ENCODE measurements at regions not wholly inside any gene's neighbourhood (a gene's known extent, or its start where the extent isn't known, plus 50 kb on each side); places are given as distances from the start of the nearest gene placed in this dataset.

DNA sequence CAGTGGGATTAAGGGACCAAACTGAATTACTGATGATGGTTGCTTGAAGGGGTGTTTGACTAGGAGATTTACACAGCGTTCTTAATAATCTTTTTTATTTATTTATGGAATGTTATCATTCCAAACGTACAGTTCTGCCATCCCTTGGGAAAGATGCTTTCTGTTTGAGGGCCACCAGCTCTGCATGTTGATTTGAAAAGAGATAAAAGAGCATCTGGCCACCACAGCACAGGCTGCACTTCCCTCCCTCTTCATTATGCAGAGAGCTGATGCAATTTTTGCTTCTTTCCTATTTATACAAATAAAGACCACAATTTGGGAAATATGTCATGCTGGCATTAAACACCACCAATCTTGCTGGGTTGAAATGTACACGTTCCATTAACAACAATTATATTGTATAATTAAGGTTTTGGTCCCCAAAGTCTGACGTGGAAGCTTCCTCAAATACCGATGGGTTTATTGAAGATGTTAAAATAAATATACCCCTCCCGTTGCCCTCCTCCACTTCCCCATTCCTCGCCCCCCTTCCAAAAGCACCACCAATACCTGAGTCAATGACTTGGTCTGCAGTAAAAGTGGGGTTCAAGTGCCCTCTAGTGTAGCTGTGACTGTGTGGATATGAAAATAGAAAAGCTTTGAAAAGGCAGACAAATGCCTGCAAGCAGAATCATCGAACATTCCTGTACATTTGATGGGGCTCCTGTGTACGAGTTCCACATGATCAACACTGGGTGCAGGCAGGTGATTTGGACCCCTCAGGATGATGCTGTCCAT is 211.9 kb downstream of the HRH4 start:
- no peaks in the 10 kb centered on the region for H3K9me3 ChIP-seq (ENCODE audit: insufficient read depth in 2 of 2, low read depth in 1 of 2, low read length in 1 of 2)
- no peaks in the 10 kb centered on the region for H4K20me1 ChIP-seq (replicated peaks in 1 of 2; ENCODE audit: control insufficient read depth in 1 of 2, insufficient read depth in 2 of 2, low read length in 2 of 2)
- H4K8ac ChIP-seq (ENCODE audit: extremely low read depth, insufficient read depth, low read length) = no peak overlapping the region
- no peak for TF ChIP-seq EGR1 (IDR thresholded peaks at IDR 0.05; ENCODE audit: borderline replicate concordance, low read depth, low read length)
- TF ChIP-seq RBBP5 (IDR thresholded peaks at IDR 0.05; ENCODE audit: borderline replicate concordance, low read depth, low read length) = no peak
- TF ChIP-seq RAD21 (IDR thresholded peaks at IDR 0.05 in 1 of 2, conservative IDR thresholded peaks at IDR 0.05 in 1 of 2; ENCODE audit: low read depth in 2 of 2, low read length in 2 of 2) = peak; percentile 68 to 75
- TF ChIP-seq KDM1A (IDR thresholded peaks at IDR 0.05; ENCODE audit: borderline replicate concordance, low read length) = no peak
- no peak for TF ChIP-seq HDAC6 (IDR thresholded peaks at IDR 0.05; ENCODE audit: low read depth, low read length)
- TF ChIP-seq, protein P1, sequence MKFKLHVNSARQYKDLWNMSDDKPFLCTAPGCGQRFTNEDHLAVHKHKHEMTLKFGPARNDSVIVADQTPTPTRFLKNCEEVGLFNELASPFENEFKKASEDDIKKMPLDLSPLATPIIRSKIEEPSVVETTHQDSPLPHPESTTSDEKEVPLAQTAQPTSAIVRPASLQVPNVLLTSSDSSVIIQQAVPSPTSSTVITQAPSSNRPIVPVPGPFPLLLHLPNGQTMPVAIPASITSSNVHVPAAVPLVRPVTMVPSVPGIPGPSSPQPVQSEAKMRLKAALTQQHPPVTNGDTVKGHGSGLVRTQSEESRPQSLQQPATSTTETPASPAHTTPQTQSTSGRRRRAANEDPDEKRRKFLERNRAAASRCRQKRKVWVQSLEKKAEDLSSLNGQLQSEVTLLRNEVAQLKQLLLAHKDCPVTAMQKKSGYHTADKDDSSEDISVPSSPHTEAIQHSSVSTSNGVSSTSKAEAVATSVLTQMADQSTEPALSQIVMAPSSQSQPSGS (IDR thresholded peaks at IDR 0.05; ENCODE audit: low read length) = no peak
- TF ChIP-seq, protein P2, sequence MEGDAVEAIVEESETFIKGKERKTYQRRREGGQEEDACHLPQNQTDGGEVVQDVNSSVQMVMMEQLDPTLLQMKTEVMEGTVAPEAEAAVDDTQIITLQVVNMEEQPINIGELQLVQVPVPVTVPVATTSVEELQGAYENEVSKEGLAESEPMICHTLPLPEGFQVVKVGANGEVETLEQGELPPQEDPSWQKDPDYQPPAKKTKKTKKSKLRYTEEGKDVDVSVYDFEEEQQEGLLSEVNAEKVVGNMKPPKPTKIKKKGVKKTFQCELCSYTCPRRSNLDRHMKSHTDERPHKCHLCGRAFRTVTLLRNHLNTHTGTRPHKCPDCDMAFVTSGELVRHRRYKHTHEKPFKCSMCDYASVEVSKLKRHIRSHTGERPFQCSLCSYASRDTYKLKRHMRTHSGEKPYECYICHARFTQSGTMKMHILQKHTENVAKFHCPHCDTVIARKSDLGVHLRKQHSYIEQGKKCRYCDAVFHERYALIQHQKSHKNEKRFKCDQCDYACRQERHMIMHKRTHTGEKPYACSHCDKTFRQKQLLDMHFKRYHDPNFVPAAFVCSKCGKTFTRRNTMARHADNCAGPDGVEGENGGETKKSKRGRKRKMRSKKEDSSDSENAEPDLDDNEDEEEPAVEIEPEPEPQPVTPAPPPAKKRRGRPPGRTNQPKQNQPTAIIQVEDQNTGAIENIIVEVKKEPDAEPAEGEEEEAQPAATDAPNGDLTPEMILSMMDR (IDR thresholded peaks at IDR 0.05; ENCODE audit: control extremely low read depth in 1 of 3, insufficient read depth in 1 of 3, low read depth in 1 of 3, low read length in 3 of 3) = peak in 2 of 3 experiments; percentile 27 to 50; a peak in 2 of 4 replicates
- no peak overlapping the region for H3K4me3 ChIP-seq (ENCODE audit: extremely low read depth in 1 of 4, insufficient read depth in 2 of 4, low read depth in 3 of 4, low read length in 4 of 4)
- no peak for DNase-seq (ENCODE audit: low read depth in 1 of 2, low spot score in 2 of 2)
- H3K56ac ChIP-seq (replicated peaks; ENCODE audit: insufficient read length, low read depth, low read length) = no peak overlapping the region
- H3K4ac ChIP-seq (replicated peaks; ENCODE audit: insufficient read length, low read depth, low read length) = no peak overlapping the region
- POLR2A ChIA-PET (ENCODE audit: partially characterized antibody) = interaction anchor here (1.0 kb wide), 1 partner anchor 45 kb away, joined by 3 read pairs; no protein-coding TSS in a partner anchor
- WGBS, 2 experiments (ENCODE audit: extremely low coverage in 1 of 2, insufficient coverage in 1 of 2, insufficient read length in 1 of 2, insufficient replicate concordance in 2 of 2, low coverage in 1 of 2, low lambda C conversion rate in 2 of 2, missing lambda C conversion rate in 1 of 2) = 85% methylated on average over 9 of the region's 9 CpGs; no CpG with 5 or more reads in 1 of the 2 experiments
- no peaks in the 10 kb centered on the region for H3K79me1 ChIP-seq (ENCODE audit: low read depth, low read length)
- no peak overlapping the region for H3K23ac ChIP-seq (ENCODE audit: insufficient read length)
- no peak for FAIRE-seq
- H3K27ac ChIP-seq (ENCODE audit: low read depth, low read length) = no peak overlapping the region
- no peak overlapping the region for H2BK20ac ChIP-seq (ENCODE audit: low read length)
- H2BK15ac ChIP-seq (ENCODE audit: low read length) = no peak overlapping the region
- H4K5ac ChIP-seq (ENCODE audit: insufficient read length, low read depth, low read length) = no peak overlapping the region
- H3K36me3 ChIP-seq (ENCODE audit: control insufficient read depth in 2 of 4, insufficient read depth in 4 of 4, low read length in 3 of 4) = no peaks in the 10 kb centered on the region
- no peak overlapping the region for H4K91ac ChIP-seq (replicated peaks; ENCODE audit: insufficient read length, low read length)
- H2BK12ac ChIP-seq (ENCODE audit: low read depth, low read length) = no peak overlapping the region
- no peak overlapping the region for H3K4me2 ChIP-seq (ENCODE audit: insufficient read depth in 1 of 2, low read depth in 2 of 2, low read length in 2 of 2)
- CTCF ChIA-PET (ENCODE audit: partially characterized antibody) = interaction anchor here (0.8 to 2.3 kb wide), 11 partner anchors 11 to 183 kb away, joined by 3 to 15 read pairs (median 3); no protein-coding TSS in a partner anchor
- H3K27me3 ChIP-seq (replicated peaks in 1 of 4; ENCODE audit: control insufficient read depth in 3 of 4, extremely low read depth in 1 of 4, insufficient read depth in 3 of 4, low read length in 3 of 4) = no peaks in the 10 kb centered on the region; a peak in 1 of 7 replicates
- no peak overlapping the region for H3K18ac ChIP-seq (ENCODE audit: extremely low read depth, low read length)
- H3K9ac ChIP-seq (replicated peaks in 1 of 4; ENCODE audit: extremely low read depth in 1 of 4, low read depth in 3 of 4, low read length in 3 of 4) = no peak overlapping the region
- no peak overlapping the region for H2BK5ac ChIP-seq (ENCODE audit: low read depth, low read length)
- H3K14ac ChIP-seq (ENCODE audit: insufficient read length) = no peak overlapping the region
- no peaks in the 10 kb centered on the region for H3K23me2 ChIP-seq (ENCODE audit: low read depth, low read length)
- no peaks in the 10 kb centered on the region for H3K79me2 ChIP-seq (ENCODE audit: control insufficient read depth in 1 of 2, insufficient read depth in 2 of 2, low read length in 2 of 2)
- no peak overlapping the region for H2AK5ac ChIP-seq (ENCODE audit: low read depth, low read length)
- H2AFZ ChIP-seq (ENCODE audit: low read length) = no peak overlapping the region
- H2BK120ac ChIP-seq (replicated peaks; ENCODE audit: low read depth, low read length) = no peak overlapping the region
- H3K4me1 ChIP-seq (replicated peaks in 1 of 4; ENCODE audit: control insufficient read depth in 3 of 4, insufficient read depth in 4 of 4, low read length in 3 of 4) = no peaks in the 10 kb centered on the region
